ENCODE measurements at regions not wholly inside any gene's neighbourhood (a gene's known extent, or its start where the extent isn't known, plus 50 kb on each side); places are given as distances from the start of the nearest gene placed in this dataset.

GRCh38 chr6:48826152-48826515 is 636.9 kb downstream of the MMUT start:
- DNase-seq (ENCODE audit: low read depth in 1 of 2, low spot score in 1 of 2) = no peak
- no peaks in the 10 kb centered on the region for H3K27me3 ChIP-seq (ENCODE audit: insufficient read depth, poor library complexity, severe bottlenecking)
- H3K4me3 ChIP-seq (replicated peaks; ENCODE audit: insufficient read depth, low read length) = no peak overlapping the region
- H3K27ac ChIP-seq (replicated peaks) = no peak overlapping the region
- TF ChIP-seq GABPA (IDR thresholded peaks at IDR 0.05; ENCODE audit: low read depth) (no peak), REST (IDR thresholded peaks at IDR 0.05; ENCODE audit: insufficient replicate concordance, low read depth) (no peak), SPI1 (IDR thresholded peaks at IDR 0.05; ENCODE audit: borderline replicate concordance, low read depth) (no peak), POLR2AphosphoS5 (IDR thresholded peaks at IDR 0.05; ENCODE audit: low read depth) (no peak), CTCF (IDR thresholded peaks at IDR 0.05; ENCODE audit: insufficient read depth, low read length) (no peak)

GRCh38 chr6:48825501-48826151 is 637.4 kb downstream of the MMUT start:
- Histone ChIP-seq H3K27ac (replicated peaks) (no peak overlapping the region), H3K4me3 (replicated peaks; ENCODE audit: insufficient read depth, low read length) (no peak overlapping the region), H3K27me3 (ENCODE audit: insufficient read depth, poor library complexity, severe bottlenecking) (no peaks in the 10 kb centered on the region)
- no peak for TF ChIP-seq CTCF (IDR thresholded peaks at IDR 0.05; ENCODE audit: insufficient read depth, low read length)
- TF ChIP-seq GABPA (IDR thresholded peaks at IDR 0.05; ENCODE audit: low read depth) = no peak
- no peak for TF ChIP-seq REST (IDR thresholded peaks at IDR 0.05; ENCODE audit: insufficient replicate concordance, low read depth)
- TF ChIP-seq POLR2AphosphoS5 (IDR thresholded peaks at IDR 0.05; ENCODE audit: low read depth) = no peak
- no peak for TF ChIP-seq SPI1 (IDR thresholded peaks at IDR 0.05; ENCODE audit: borderline replicate concordance, low read depth)
- DNase-seq (ENCODE audit: low read depth in 1 of 2, low spot score in 1 of 2) = no peak

GRCh38 chr6:48818052-48818412 is 645.0 kb downstream of the MMUT start:
- Histone ChIP-seq H3K4me3 (replicated peaks; ENCODE audit: insufficient read depth, low read length) (no peak overlapping the region), H3K27ac (replicated peaks) (no peak overlapping the region), H3K27me3 (ENCODE audit: insufficient read depth, poor library complexity, severe bottlenecking) (no peaks in the 10 kb centered on the region)
- no peak for DNase-seq (ENCODE audit: low read depth in 1 of 2, low spot score in 1 of 2)
- no peak for TF ChIP-seq GABPA (IDR thresholded peaks at IDR 0.05; ENCODE audit: low read depth)

- DNase-seq (ENCODE audit: low read depth in 1 of 2, low spot score in 1 of 2) = no peak
- Histone ChIP-seq H3K4me3 (replicated peaks; ENCODE audit: insufficient read depth, low read length) (no peak overlapping the region), H3K27me3 (ENCODE audit: insufficient read depth, poor library complexity, severe bottlenecking) (no peaks in the 10 kb centered on the region), H3K27ac (replicated peaks) (no peak overlapping the region)
- TF ChIP-seq CTCF (IDR thresholded peaks at IDR 0.05; ENCODE audit: insufficient read depth, low read length) = no peak
- TF ChIP-seq REST (IDR thresholded peaks at IDR 0.05; ENCODE audit: insufficient replicate concordance, low read depth) = no peak
Observed at GRCh38 chr6:48817333-48818051, 645.6 kb downstream of the MMUT start.
